ENCODE measurements at regions not wholly inside any gene's neighbourhood (a gene's known extent, or its start where the extent isn't known, plus 50 kb on each side); places are given as distances from the start of the nearest gene placed in this dataset.

- no peak for TF ChIP-seq BHLHE40 (IDR thresholded peaks at IDR 0.05; ENCODE audit: low read depth, low read length)
- TF ChIP-seq ESRRA (IDR thresholded peaks at IDR 0.05; ENCODE audit: borderline replicate concordance, low read length): no peak
- no peak for TF ChIP-seq CTCF (IDR thresholded peaks at IDR 0.05)
- TF ChIP-seq MAX (IDR thresholded peaks at IDR 0.05): no peak
- no peak for TF ChIP-seq POLR2A (IDR thresholded peaks at IDR 0.05; ENCODE audit: low read length)
- no peak for TF ChIP-seq EP300 (IDR thresholded peaks at IDR 0.05)
- no peak for TF ChIP-seq BCL3 (IDR thresholded peaks at IDR 0.05)
- no peak for TF ChIP-seq ZC3H11A (IDR thresholded peaks at IDR 0.05)
- TF ChIP-seq CHD2 (IDR thresholded peaks at IDR 0.05; ENCODE audit: low read length, partially characterized antibody): no peak
- TF ChIP-seq NPAS2 (CRISPR knock-in tag; IDR thresholded peaks at IDR 0.05; ENCODE audit: borderline replicate concordance): no peak
- no peak for TF ChIP-seq REST (IDR thresholded peaks at IDR 0.05)
- TF ChIP-seq RAD21 (conservative IDR thresholded peaks at IDR 0.05 in 1 of 2, IDR thresholded peaks at IDR 0.05 in 1 of 2): no peak
Measured at GRCh38 chr1:67522793-67523192, 92.6 kb upstream of the SERBP1 start.
